Osteocyte (in vitro differentiated cells): ENCODE measurements at regions not wholly inside any gene's neighbourhood (a gene's known extent, or its start where the extent isn't known, plus 50 kb on each side); places are given as distances from the start of the nearest gene placed in this dataset.

Experiments
- DNase-seq: peaks from one replicate; pipeline ENCODE4 v3.0.0; 2021; ENCODE audit warnings: mixed read lengths; ENCODE audit not compliant: unreplicated experiment; ENCODE audit errors: extremely low spot score
- H3K27ac Mint-ChIP-seq: one replicate; pipeline ENCODE4 v1.8.0; 2021; ENCODE audit warnings: mild to moderate bottlenecking, mixed read lengths; ENCODE audit not compliant: unreplicated experiment
- H3K27me3 Mint-ChIP-seq: one replicate; pipeline ENCODE4 v1.8.0; 2021; ENCODE audit warnings: mixed read lengths; ENCODE audit not compliant: unreplicated experiment
- H3K36me3 Mint-ChIP-seq: one replicate; pipeline ENCODE4 v1.8.0; 2021; ENCODE audit warnings: mixed read lengths; ENCODE audit not compliant: unreplicated experiment
- H3K4me1 Mint-ChIP-seq: one replicate; pipeline ENCODE4 v1.8.0; 2021; ENCODE audit warnings: mixed read lengths; ENCODE audit not compliant: unreplicated experiment
- H3K4me3 Mint-ChIP-seq: one replicate; pipeline ENCODE4 v1.8.0; 2021; ENCODE audit warnings: mild to moderate bottlenecking, moderate library complexity, mixed read lengths; ENCODE audit not compliant: unreplicated experiment
- H3K9me3 Mint-ChIP-seq: one replicate; pipeline ENCODE4 v1.8.0; 2021; ENCODE audit warnings: mixed read lengths; ENCODE audit not compliant: unreplicated experiment
- TF ChIP-seq, protein P1 (sequence below): fragments of 200-600 bp; sonication (generic); IDR thresholded peaks from 2 replicates; pipeline ENCODE4 v1.5.0; 2021; ENCODE audit warnings: antibody characterized with exemption, mild to moderate bottlenecking, moderate library complexity

DNA sequence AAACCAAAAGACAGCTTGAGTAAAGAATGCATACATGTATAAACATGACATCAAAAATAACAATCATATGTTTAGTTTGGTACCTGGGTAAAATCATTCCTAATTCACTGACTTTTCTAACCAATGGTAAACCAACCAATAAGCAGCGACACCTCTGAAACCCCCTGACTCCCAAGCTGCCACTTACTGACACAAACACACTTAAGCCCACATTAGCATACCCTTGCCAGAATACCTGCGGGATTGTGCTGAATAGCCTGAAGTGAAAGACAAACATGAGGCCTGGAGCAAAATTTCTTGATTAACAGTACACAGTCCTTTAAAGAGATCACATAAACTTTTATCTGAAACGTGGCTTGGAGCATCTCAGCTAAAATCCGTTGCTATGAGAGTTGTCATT, 902.9 kb downstream of the TMEM182 start:
- no peak for DNase-seq

DNA sequence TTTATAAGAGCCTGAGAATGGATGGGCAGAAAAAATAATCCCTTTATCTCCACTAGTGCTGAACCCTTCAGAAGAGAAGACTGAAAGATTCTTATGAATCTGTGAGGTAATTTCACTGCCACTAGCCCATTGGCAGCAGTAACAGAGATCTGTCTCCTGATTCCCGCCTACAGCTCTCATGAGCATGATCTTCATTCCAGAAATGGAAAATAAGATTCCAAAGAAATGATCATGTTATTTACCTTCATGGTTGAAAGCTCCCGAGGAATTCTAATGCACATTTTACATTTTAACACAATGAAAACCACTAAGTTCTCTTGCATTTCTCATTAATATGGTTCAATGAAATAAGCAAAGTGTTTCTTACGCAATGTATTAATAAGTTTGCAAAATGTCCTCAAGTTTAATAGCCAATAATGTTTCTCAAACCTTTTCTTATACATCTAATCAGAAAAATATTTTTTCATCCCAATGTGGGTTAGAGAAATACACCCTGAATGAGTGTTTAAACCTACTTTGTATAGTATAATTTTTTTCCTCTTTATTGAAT, 905.6 kb downstream of the TMEM182 start:
- no peak overlapping the region for H3K27ac Mint-ChIP-seq
- H3K4me3 Mint-ChIP-seq = no peak overlapping the region
- no peaks in the 10 kb centered on the region for H3K27me3 Mint-ChIP-seq
- TF ChIP-seq, protein P1, sequence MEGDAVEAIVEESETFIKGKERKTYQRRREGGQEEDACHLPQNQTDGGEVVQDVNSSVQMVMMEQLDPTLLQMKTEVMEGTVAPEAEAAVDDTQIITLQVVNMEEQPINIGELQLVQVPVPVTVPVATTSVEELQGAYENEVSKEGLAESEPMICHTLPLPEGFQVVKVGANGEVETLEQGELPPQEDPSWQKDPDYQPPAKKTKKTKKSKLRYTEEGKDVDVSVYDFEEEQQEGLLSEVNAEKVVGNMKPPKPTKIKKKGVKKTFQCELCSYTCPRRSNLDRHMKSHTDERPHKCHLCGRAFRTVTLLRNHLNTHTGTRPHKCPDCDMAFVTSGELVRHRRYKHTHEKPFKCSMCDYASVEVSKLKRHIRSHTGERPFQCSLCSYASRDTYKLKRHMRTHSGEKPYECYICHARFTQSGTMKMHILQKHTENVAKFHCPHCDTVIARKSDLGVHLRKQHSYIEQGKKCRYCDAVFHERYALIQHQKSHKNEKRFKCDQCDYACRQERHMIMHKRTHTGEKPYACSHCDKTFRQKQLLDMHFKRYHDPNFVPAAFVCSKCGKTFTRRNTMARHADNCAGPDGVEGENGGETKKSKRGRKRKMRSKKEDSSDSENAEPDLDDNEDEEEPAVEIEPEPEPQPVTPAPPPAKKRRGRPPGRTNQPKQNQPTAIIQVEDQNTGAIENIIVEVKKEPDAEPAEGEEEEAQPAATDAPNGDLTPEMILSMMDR = no peak
- H3K36me3 Mint-ChIP-seq = no peaks in the 10 kb centered on the region
- DNase-seq = no peak
- no peaks in the 10 kb centered on the region for H3K4me1 Mint-ChIP-seq
- no peaks in the 10 kb centered on the region for H3K9me3 Mint-ChIP-seq

More for the DNA sequence above, 902.9 kb downstream of the TMEM182 start:
- H3K4me3 Mint-ChIP-seq = no peak overlapping the region
- no peaks in the 10 kb centered on the region for H3K4me1 Mint-ChIP-seq
- no peaks in the 10 kb centered on the region for H3K9me3 Mint-ChIP-seq
- H3K27ac Mint-ChIP-seq = no peak overlapping the region
- TF ChIP-seq, protein P1 = no peak
- no peaks in the 10 kb centered on the region for H3K27me3 Mint-ChIP-seq
- H3K36me3 Mint-ChIP-seq = no peaks in the 10 kb centered on the region

DNA sequence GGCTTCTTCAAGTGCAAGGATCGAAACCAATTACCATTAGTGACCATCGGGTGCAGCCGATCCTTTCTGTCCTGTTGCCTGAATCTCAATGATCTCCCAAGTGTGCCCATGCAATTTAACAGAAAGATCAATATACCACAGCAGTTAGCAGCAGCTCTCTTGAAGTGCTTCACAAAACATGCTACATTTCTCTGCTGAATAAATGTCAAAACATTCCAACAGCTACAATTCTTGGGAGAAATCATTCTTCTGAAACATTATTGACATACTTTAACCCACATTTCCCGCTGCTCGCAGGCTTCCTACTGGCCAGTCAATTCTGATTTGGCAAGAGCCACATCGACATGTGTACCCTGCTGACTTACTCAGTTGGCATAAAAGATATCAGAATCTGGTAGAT, 907.7 kb downstream of the TMEM182 start:
- TF ChIP-seq, protein P1 = no peak
- Mint-ChIP-seq H3K27ac (no peak overlapping the region), H3K4me1 (no peaks in the 10 kb centered on the region), H3K4me3 (no peak overlapping the region), H3K36me3 (no peaks in the 10 kb centered on the region), H3K9me3 (no peaks in the 10 kb centered on the region), H3K27me3 (no peaks in the 10 kb centered on the region)
- no peak for DNase-seq
